Activated CD8-positive, alpha-beta memory T cell treated with anti-CD3 and anti-CD28 coated beads for 36 hours (primary cell): ENCODE measurements at regions not wholly inside any gene's neighbourhood (a gene's known extent, or its start where the extent isn't known, plus 50 kb on each side); places are given as distances from the start of the nearest gene placed in this dataset.

Source experiments
- CTCF ChIA-PET: fragments of 350-600 bp; sonication (Branson Sonifier 250); formaldehyde crosslinking; loops from one replicate; lab custom pipeline; 2021; ENCODE audit warnings: antibody characterized with exemption; lab: Charles Lee
- POLR2A ChIA-PET: fragments of 350-600 bp; sonication (Branson Sonifier 250); formaldehyde crosslinking; loops from one replicate; lab custom pipeline; 2021; ENCODE audit warnings: antibody characterized with exemption; lab: Charles Lee

DNA sequence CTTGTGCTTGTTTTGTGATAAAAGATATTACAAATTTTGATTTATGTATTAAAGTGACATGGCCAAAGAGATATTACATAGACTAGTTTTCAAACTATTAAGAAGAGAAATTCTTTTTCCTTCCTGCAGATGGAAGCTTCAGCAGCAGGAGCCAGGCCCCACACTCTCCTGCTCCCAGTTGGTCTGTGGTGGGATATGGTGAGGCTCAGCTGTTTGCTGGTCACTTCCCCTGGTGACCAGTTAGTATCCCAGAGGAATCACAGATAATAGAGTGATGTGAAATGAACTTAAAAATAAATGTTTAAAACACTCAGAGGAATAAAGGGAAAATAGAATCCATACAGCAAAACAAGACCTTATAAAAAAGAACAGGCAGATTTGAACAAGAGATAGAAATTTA lies 154.7 kb downstream of the KTN1 start:
- ChIA-PET CTCF (interaction anchor here (0.7 kb wide), 1 partner anchor 742 kb away, joined by 3 read pairs; no protein-coding TSS in a partner anchor), POLR2A (no interaction called here)

DNA sequence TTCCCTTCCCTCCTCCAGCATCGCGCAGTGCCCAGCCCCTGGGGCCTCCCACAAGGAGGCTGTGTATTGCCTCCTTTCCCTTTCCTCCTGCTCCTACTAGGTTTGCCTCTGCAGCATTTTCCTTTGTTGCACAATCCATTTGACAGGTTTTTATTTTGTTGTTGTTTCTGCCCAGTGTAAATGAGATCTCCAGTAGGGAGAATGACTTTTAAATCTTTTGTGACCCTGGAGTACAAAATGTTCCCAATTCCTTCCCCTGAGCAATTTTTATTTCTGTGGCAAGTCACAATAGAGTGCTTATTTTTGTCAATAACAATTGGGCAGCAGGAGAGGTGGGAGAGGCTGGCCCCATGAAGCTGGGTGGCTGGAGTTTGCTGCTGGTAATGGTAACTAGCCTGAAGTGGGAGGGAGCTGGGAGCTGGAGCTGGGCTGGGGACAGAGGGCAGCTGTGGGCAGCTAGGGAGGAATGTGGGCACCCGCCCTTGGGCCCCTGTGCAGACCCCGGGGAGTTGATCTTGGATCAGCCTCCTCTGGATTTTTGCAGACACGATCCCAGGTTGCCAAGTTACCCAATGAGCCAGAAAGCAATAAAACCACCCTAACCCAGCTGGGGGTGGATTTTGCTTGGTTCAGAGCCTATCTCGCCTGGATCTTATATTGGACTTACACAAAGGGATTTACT lies 160.1 kb downstream of the KTN1 start:
- POLR2A ChIA-PET = no interaction called here
- CTCF ChIA-PET = no interaction called here

DNA sequence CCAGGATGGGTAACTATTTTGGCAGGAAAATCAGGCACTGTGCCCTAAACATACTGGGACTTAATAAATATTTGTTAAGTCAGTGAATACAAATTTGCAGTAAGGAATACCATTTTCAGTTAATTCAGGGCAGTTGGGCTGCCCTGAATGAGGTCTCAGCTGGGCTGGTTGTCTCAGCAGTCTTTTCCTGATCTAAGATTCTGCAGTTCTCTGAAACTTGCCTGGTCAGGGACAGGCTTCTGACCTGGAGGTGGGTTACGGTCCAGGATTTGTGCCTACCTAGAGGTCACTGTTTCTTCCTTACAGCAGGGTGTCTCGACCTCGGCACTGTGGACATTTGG lies 160.6 kb downstream of the KTN1 start:
- POLR2A ChIA-PET = no interaction called here
- CTCF ChIA-PET = no interaction called here

DNA sequence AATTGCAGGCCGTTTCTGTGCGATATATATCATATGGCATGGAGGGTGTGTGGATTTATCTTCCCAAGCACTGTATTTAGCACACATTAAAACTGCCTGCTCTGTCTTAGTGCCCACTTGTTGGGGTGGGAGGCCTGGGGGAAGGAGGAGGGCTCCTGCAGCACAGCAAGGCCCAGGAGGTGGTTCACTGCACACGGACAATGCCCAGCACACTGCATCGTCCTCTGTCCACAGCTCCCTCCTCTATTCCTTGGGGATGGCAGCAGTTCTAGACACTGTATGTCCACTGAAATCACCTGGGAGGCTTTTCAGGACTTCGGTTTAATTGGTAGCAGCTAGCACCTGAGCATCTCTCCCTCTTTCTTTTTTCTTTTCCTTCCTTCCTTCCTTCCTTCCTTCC lies 161.2 kb downstream of the KTN1 start:
- CTCF ChIA-PET = no interaction called here
- POLR2A ChIA-PET = no interaction called here

DNA sequence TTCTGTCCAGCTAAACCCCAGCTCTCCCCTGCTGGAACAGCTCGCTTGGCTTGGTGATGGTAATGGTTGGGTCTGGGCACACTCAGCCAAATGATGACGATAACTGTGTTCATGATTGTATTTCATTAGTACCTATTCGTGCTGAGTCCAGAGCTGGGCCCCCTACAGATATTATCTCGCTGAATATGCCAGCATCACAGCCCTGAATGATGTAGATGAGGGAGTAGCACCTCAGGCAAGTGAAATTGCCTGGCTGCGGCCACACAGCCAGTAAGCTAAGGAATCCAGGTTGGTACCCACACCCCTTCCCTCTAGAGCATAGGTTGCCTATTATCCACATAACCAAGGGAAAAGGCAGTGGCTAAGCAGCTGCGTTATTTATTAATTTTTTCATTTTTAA lies 163.5 kb downstream of the KTN1 start:
- ChIA-PET CTCF (no interaction called here), POLR2A (interaction anchor here (0.8 kb wide), 1 partner anchor 19 kb away, joined by 3 read pairs; no protein-coding TSS in a partner anchor)

DNA sequence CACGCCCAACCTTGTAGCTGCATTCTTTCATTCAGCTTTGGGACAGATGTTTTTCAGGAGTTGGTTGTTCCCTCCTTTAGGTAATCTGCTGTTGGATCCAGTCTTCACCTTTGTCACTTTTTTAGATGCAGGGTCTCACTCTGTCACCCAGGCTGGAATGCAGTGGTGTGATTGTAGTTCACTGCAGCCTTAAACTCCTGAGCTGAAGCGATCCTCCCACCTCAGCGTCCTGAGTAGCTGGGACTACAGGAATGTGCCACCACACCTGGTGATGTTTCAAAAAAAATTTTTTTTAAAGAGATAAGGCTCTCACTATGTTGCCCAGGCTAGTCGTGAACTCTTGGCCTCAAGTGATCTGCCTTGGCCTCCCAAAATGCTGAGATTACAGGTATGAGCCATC lies 164.3 kb downstream of the KTN1 start:
- ChIA-PET POLR2A (no interaction called here), CTCF (no interaction called here)

DNA sequence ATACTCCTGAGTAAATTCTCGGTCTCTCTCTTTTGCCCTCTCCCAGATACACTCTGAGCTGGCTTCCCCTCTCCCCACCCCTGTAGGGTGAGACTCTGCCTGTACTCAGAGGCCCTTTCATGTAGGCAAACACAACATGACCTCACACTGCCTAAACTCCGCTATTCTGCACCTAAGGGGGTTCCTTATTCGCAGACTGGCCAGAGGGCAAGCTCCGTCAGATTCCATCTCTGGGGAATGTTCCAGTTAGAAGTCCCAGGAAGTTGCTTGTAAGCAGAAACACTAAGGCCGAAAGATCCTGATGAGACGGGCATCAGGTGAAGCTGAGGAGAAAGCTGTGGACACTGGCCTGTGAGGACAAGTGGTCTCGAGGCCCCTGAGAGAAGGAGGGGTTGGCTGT lies 165.9 kb downstream of the KTN1 start:
- POLR2A ChIA-PET = no interaction called here
- CTCF ChIA-PET = no interaction called here

DNA sequence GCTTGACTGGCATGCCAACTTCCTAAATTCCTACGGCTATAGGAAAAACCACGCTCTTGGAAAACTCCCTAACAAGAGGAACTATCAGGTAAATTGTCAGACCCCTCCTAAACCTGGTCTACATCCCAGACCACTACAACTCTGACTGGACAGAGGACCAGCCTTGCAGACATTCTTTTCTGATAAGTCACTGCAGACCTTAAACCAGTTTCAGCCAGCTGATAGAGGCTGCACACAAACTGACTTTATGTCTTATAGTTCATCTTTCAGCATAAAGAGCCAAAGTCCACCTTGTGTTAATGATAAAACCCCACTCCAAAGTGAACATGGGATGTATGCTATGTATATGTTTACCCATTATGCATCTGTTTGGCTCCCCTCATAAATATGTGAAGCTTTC lies 166.6 kb downstream of the KTN1 start:
- POLR2A ChIA-PET = no interaction called here

DNA sequence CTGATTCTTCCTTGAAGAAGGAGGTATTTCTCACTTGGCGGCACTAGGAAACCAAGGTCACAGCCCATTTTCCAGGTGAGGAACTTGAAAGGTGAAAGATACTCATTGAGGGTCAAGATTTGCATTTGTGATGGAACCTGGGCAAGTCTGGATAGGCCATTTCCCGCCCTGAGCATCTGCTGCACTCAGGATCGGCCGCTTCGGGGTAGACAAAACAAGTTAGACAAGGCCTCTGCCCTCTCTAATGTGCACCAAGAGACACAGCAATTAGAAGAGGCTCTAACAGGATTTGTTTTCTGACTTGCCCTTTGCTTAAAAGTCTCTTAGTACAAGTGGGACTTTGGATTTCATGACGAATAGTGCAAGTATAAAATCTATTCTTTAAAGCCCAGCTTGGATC lies 167.2 kb downstream of the KTN1 start:
- ChIA-PET CTCF (no interaction called here), POLR2A (no interaction called here)

More for the DNA sequence above, 166.6 kb downstream of the KTN1 start:
- CTCF ChIA-PET = no interaction called here

DNA sequence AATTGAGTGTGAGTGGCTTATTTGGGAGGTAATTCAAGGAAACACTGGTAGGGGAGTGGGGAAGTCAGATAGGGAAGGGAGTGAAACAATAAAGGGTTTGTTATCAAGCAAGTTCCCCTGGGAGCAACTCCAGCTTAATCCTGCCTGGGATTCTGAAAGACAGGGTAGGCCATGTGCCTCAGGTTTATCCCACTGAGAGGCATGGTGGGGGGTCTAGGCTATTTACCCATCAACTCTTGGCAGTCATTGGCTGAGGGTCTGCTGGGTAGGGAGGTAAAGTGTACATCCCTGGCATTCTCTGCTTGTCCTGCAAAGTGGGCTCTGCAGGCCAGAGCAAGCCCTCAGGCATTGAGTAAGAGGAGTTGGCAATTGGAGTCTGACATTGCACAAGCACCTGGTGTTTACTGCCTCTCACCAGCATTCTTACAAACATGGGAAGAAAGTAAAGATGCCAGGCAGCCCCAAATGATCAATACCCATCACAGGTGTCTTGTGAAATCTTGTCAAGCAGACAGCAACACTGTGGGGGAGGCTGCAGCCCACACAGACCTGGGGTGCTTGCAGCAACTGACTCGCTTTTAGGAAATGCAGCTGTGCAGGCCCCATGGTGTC lies 169.3 kb downstream of the KTN1 start:
- CTCF ChIA-PET = no interaction called here
- POLR2A ChIA-PET = no interaction called here

DNA sequence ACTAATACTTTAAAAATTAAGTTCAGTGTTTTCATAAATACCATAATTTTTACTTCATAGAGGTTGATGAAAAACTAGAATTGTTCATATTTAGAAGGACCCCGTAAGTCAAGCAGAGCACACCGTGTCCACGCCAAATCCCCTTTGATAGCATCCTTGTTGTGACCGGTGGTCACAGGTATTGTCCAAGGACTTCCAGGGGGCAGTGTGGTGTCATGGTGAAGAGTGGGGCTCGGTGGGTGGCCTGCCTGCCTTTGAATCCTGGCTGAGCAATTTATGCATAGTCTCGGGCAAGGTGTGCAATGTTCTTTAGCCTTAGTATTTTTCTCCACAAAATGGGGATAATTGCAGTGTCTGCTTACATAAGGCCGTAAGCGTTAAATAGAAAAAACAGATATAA lies 169.9 kb downstream of the KTN1 start:
- ChIA-PET POLR2A (no interaction called here), CTCF (no interaction called here)

DNA sequence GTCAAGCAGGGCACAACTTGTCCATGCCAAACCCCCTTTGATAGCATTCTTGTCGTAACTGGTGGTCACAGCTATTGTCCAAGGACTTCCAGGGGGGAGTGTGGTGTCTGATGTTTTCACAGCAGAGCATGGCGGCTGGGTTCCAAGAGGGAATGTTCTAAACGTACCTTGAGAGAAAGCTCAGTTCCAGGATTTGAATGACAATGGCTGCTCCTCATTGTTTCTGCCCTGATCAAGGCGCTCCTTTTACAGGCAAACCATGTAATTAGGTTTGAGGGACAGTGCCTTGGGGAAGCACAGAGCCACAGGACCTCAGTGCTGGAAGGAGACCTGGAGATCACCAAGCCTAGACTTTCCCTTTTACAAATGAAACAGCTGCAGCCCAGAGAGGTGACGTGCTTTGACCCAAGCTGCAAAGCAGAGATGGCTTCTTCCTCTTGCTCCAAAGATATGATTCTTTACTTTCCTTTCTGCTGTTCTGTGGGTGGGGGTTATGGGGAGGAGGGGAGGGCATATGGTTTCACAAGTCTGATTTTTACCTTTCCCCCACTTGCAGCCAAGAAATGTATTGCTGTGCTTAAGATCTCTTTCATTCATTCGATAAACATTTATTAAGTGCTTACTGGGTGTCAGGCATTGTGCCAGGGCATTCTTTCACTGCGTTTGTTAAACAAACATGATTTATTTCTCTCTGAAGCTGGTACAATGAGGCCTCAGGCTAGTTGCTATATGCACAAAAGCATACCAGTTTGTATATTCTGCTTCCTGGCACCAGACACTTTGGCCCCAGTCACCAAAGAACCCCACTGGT lies 172.8 kb downstream of the KTN1 start:
- ChIA-PET POLR2A (no interaction called here), CTCF (no interaction called here)

DNA sequence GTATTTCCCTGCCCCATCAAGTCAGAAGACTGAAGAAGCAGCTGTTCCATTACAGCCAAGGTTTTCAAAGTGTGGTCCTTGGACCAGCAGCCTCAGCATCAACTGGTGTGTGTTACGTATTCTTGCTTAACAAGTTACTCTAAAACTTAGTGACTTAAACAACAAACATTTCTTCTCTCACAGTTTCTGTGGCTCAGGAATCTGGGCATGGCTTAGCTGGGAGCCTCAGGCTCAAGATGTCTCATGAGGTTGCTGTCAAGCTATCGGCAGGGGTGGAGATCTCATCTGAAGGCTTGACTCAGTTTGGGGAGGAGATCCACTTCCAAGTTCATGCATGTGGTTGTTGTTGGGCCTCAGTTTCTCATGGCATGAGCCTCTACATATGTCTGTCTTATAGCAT lies 174.5 kb downstream of the KTN1 start:
- ChIA-PET CTCF (no interaction called here), POLR2A (no interaction called here)

DNA sequence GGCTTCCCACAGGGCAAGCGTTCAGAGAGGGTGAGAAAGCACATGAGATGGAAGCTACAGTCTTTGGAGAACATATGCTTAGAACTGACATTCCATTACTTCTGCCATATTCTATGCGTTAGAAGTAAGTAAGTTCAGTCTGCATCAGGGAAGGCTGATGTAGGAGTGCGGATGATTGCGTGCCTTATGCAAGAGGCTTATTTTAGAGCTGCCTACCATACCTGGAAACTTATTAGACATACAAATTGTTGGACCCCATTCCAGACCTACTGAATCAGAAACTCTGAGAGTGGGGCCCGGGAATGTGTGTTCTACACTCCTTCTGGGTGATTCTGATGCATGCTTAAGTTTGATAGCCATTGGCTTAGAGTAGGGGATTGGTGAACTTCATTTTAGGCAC lies 174.9 kb downstream of the KTN1 start:
- CTCF ChIA-PET = no interaction called here

DNA sequence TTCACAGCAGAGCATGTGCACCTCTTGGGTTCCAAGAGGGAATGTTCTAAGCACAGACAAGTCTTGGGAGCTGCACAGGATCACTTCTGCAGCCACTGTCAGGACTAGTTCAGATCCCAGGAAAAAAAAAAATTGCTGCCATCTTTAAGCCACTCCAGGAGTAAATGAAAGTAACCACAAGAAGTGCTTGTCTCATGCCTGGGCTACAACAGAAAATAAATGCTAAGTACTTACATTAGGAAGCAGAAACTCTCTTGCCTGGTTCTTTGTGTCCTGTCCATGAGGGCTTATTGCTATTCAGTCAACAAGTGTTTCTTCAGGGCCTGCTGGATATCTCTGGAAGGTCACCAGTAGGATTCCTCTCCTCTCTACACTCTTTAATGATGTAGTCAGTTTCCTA lies 176.1 kb downstream of the KTN1 start:
- ChIA-PET POLR2A (no interaction called here), CTCF (no interaction called here)

More for the DNA sequence above, 174.9 kb downstream of the KTN1 start:
- POLR2A ChIA-PET = no interaction called here

DNA sequence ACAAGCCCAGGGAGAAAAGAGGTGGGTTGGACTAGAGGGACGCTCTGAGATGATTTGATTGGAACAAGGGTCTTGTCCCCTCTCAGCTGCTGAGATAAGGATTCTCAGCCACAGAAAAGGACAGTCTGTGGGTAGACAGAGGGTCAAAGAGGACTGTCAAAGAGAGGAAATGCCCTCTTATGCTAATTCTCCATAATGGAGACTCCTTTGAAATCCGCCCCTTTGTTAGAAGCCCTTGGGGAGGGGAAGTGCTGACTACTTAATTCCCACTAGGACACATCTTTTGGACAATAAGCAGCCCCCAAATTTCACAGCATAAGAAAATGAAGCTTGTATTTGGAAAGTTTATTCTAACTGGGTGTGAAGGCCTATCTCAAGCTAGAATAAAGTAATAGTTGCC lies 176.6 kb downstream of the KTN1 start:
- POLR2A ChIA-PET = no interaction called here
- CTCF ChIA-PET = no interaction called here

DNA sequence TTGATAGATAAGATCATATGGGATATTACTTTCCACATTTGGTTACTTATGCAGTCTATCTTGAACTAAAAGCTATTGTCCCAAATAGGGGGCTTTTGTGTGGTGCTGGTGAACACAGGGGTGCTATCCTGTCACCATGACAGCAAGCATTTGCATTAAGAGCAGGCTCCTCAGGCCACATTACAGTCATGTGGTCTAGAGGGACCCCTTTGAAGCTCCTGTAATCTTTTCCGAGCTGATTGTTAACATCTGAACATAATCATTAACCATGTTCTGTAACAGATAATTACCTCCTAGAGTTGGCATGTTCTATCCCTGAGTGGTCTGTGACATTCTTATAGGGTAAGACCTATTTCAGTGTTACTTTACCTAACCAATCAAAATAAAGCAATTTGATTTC lies 178.8 kb downstream of the KTN1 start:
- ChIA-PET CTCF (no interaction called here), POLR2A (interaction anchor here (0.7 kb wide), 1 partner anchor 487 kb away, joined by 4 read pairs; the partner anchor contains the start of gene FBXO34)

DNA sequence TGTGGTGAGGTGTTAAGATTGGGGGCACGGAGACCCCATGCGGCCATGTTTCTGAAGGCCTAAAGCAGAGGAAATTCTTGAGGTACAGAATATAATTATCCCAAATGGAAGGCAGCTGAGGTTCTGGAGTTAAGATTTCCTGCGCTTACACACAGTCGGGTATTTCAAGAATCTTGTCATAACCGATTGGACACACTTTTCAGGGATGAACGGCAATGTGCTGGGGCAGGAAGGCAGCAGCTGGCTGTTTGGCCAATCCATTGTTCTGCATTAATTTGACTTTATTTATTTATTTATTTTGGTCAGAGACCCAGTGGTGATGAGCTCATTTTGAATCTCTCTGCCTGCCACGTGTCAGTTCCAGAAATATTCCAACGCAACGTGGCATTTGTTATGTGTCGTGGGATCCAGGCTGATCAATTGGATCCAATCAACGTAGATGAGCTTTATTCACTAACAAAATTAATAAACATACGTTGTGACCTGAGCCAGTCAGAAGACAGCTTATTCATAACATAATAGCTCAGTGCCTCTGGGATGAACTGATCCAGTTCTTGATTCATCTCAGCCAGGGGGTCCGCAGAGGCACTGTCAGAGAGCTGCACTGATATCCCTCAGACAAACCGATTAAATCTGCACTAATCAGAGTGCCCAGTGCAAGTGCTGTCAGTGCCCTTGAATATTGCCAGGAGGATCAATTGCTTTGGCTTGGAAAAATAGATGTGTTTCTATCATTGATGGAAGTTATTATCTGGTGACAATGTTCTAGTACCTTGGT lies 181.0 kb downstream of the KTN1 start:
- POLR2A ChIA-PET = no interaction called here
- CTCF ChIA-PET = no interaction called here

DNA sequence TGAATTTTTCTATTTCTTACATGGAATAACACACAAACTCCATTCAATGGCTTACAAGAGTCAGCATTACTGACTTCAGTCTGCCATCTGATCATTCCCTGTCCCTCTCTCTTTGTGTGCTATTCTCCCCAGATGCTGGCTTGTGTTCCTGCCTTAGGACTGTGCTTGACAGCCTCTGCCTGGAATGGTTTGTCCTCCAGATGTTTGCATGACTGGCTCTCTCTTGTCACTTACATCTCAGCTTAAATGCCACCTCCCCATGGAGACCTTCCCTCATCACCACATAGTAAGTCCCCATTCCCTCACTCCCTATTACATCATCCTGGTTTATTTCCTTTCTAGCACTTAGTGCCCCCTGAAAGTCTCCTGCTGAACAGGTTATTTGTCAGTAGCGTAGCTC lies 181.6 kb downstream of the KTN1 start:
- CTCF ChIA-PET = no interaction called here
- POLR2A ChIA-PET = no interaction called here
